ENCODE measurements at regions not wholly inside any gene's neighbourhood (a gene's known extent, or its start where the extent isn't known, plus 50 kb on each side); places are given as distances from the start of the nearest gene placed in this dataset.

- no peak overlapping the region for H3K27ac ChIP-seq (ENCODE audit: low read depth in 1 of 2, low read length in 1 of 2)
- H3K4me1 ChIP-seq (ENCODE audit: control insufficient read depth in 2 of 2, insufficient read depth in 2 of 2, low read length in 2 of 2): peaks cover 4 to 10% of the 10 kb centered on the region in 2 donors
- no peak overlapping the region for H3K4me3 ChIP-seq (ENCODE audit: low read length in 2 of 2)
- 97% methylated on average over 3 of the region's 3 CpGs for WGBS
- no peaks in the 10 kb centered on the region for H3K27me3 ChIP-seq (ENCODE audit: control insufficient read depth in 2 of 2, insufficient read depth in 1 of 2, low read length in 1 of 2)
- H3K36me3 ChIP-seq (ENCODE audit: control insufficient read depth in 2 of 2, insufficient read depth in 2 of 2, low read length in 1 of 2): no peaks in the 10 kb centered on the region
- H3K9me3 ChIP-seq (ENCODE audit: control insufficient read depth in 2 of 2, insufficient read depth in 1 of 2, low read length in 1 of 2): no peaks in the 10 kb centered on the region
- peak in 1 of 9 donors; percentile 12 for DNase-seq (ENCODE audit: low read depth in 6 of 9, low spot score in 9 of 9)
These were observed 253.5 kb downstream of the SHQ1 start for GRCh38 chr3:72594615-72595215.

- Histone ChIP-seq H3K27me3 (ENCODE audit: control insufficient read depth in 2 of 2, insufficient read depth in 1 of 2, low read length in 1 of 2) (no peaks in the 10 kb centered on the region), H3K36me3 (ENCODE audit: control insufficient read depth in 2 of 2, insufficient read depth in 2 of 2, low read length in 1 of 2) (no peaks in the 10 kb centered on the region), H3K4me1 (ENCODE audit: control insufficient read depth in 2 of 2, insufficient read depth in 2 of 2, low read length in 2 of 2) (peaks cover 4 to 10% of the 10 kb centered on the region in 2 donors), H3K27ac (ENCODE audit: low read depth in 1 of 2, low read length in 1 of 2) (no peak overlapping the region), H3K4me3 (ENCODE audit: low read length in 2 of 2) (no peak overlapping the region), H3K9me3 (ENCODE audit: control insufficient read depth in 2 of 2, insufficient read depth in 1 of 2, low read length in 1 of 2) (no peaks in the 10 kb centered on the region)
- peak in 1 of 9 donors; percentile 29 for DNase-seq (ENCODE audit: low read depth in 6 of 9, low spot score in 9 of 9)
- WGBS: 71% methylated on average over 5 of the region's 5 CpGs
These were observed 254.3 kb downstream of the SHQ1 start for GRCh38 chr3:72593881-72594397.

- Histone ChIP-seq H3K36me3 (ENCODE audit: control insufficient read depth in 2 of 2, insufficient read depth in 2 of 2, low read length in 1 of 2) (no peaks in the 10 kb centered on the region), H3K4me1 (ENCODE audit: control insufficient read depth in 2 of 2, insufficient read depth in 2 of 2, low read length in 2 of 2) (peaks cover 4 to 5% of the 10 kb centered on the region in 2 donors), H3K4me3 (ENCODE audit: low read length in 2 of 2) (no peak overlapping the region), H3K9me3 (ENCODE audit: control insufficient read depth in 2 of 2, insufficient read depth in 1 of 2, low read length in 1 of 2) (peaks cover 0 to 3% of the 10 kb centered on the region in 2 donors), H3K27ac (ENCODE audit: low read depth in 1 of 2, low read length in 1 of 2) (no peak overlapping the region), H3K27me3 (ENCODE audit: control insufficient read depth in 2 of 2, insufficient read depth in 1 of 2, low read length in 1 of 2) (no peaks in the 10 kb centered on the region)
- no peak for DNase-seq (ENCODE audit: low read depth in 6 of 9, low spot score in 9 of 9)
- WGBS: 96% methylated on average over 14 of the region's 14 CpGs
These were observed 256.5 kb downstream of the SHQ1 start for GRCh38 chr3:72591522-72592421.

- 95% methylated on average over 12 of the region's 12 CpGs for WGBS
- Histone ChIP-seq H3K4me3 (ENCODE audit: low read length in 2 of 2) (no peak overlapping the region), H3K27me3 (ENCODE audit: control insufficient read depth in 2 of 2, insufficient read depth in 1 of 2, low read length in 1 of 2) (no peaks in the 10 kb centered on the region), H3K4me1 (ENCODE audit: control insufficient read depth in 2 of 2, insufficient read depth in 2 of 2, low read length in 2 of 2) (peaks cover 4 to 5% of the 10 kb centered on the region in 2 donors), H3K9me3 (ENCODE audit: control insufficient read depth in 2 of 2, insufficient read depth in 1 of 2, low read length in 1 of 2) (peaks cover 0 to 3% of the 10 kb centered on the region in 2 donors), H3K27ac (ENCODE audit: low read depth in 1 of 2, low read length in 1 of 2) (no peak overlapping the region), H3K36me3 (ENCODE audit: control insufficient read depth in 2 of 2, insufficient read depth in 2 of 2, low read length in 1 of 2) (no peaks in the 10 kb centered on the region)
- no peak for DNase-seq (ENCODE audit: low read depth in 6 of 9, low spot score in 9 of 9)
These were observed 257.5 kb downstream of the SHQ1 start for GRCh38 chr3:72590732-72591221.

GRCh38 chr3:72587282-72587681 is 261.0 kb downstream of the SHQ1 start:
- WGBS: 98% methylated on average over 3 of the region's 3 CpGs
- peaks cover 0 to 3% of the 10 kb centered on the region in 2 donors for H3K9me3 ChIP-seq (ENCODE audit: control insufficient read depth in 2 of 2, insufficient read depth in 1 of 2, low read length in 1 of 2)

GRCh38 chr3:72586694-72587093 is 261.6 kb downstream of the SHQ1 start:
- 99% methylated on average over 7 of the region's 7 CpGs for WGBS
- no peak for DNase-seq (ENCODE audit: low read depth in 6 of 9, low spot score in 9 of 9)
- H3K4me3 ChIP-seq (ENCODE audit: low read length in 2 of 2): no peak overlapping the region

More at GRCh38 chr3:72587282-72587681, 261.0 kb downstream of the SHQ1 start:
- DNase-seq (ENCODE audit: low read depth in 6 of 9, low spot score in 9 of 9): no peak
- H3K4me1 ChIP-seq (ENCODE audit: control insufficient read depth in 2 of 2, insufficient read depth in 2 of 2, low read length in 2 of 2): no peaks in the 10 kb centered on the region
- H3K27me3 ChIP-seq (ENCODE audit: control insufficient read depth in 2 of 2, insufficient read depth in 1 of 2, low read length in 1 of 2): no peaks in the 10 kb centered on the region
- no peaks in the 10 kb centered on the region for H3K36me3 ChIP-seq (ENCODE audit: control insufficient read depth in 2 of 2, insufficient read depth in 2 of 2, low read length in 1 of 2)
- H3K27ac ChIP-seq (ENCODE audit: low read depth in 1 of 2, low read length in 1 of 2): no peak overlapping the region
- H3K4me3 ChIP-seq (ENCODE audit: low read length in 2 of 2): no peak overlapping the region

GRCh38 chr3:72585966-72586365 is 262.3 kb downstream of the SHQ1 start:
- no peak for DNase-seq (ENCODE audit: low read depth in 6 of 9, low spot score in 9 of 9)
- WGBS: 93% methylated on average over 4 of the region's 4 CpGs
- Histone ChIP-seq H3K4me3 (ENCODE audit: low read length in 2 of 2) (no peak overlapping the region), H3K36me3 (ENCODE audit: control insufficient read depth in 2 of 2, insufficient read depth in 2 of 2, low read length in 1 of 2) (no peaks in the 10 kb centered on the region), H3K9me3 (ENCODE audit: control insufficient read depth in 2 of 2, insufficient read depth in 1 of 2, low read length in 1 of 2) (peaks cover 0 to 3% of the 10 kb centered on the region in 2 donors), H3K27ac (ENCODE audit: low read depth in 1 of 2, low read length in 1 of 2) (no peak overlapping the region), H3K27me3 (ENCODE audit: control insufficient read depth in 2 of 2, insufficient read depth in 1 of 2, low read length in 1 of 2) (no peaks in the 10 kb centered on the region), H3K4me1 (ENCODE audit: control insufficient read depth in 2 of 2, insufficient read depth in 2 of 2, low read length in 2 of 2) (no peaks in the 10 kb centered on the region)

More at GRCh38 chr3:72586694-72587093, 261.6 kb downstream of the SHQ1 start:
- Histone ChIP-seq H3K9me3 (ENCODE audit: control insufficient read depth in 2 of 2, insufficient read depth in 1 of 2, low read length in 1 of 2) (peaks cover 0 to 3% of the 10 kb centered on the region in 2 donors), H3K27ac (ENCODE audit: low read depth in 1 of 2, low read length in 1 of 2) (no peak overlapping the region), H3K27me3 (ENCODE audit: control insufficient read depth in 2 of 2, insufficient read depth in 1 of 2, low read length in 1 of 2) (no peaks in the 10 kb centered on the region), H3K4me1 (ENCODE audit: control insufficient read depth in 2 of 2, insufficient read depth in 2 of 2, low read length in 2 of 2) (no peaks in the 10 kb centered on the region), H3K36me3 (ENCODE audit: control insufficient read depth in 2 of 2, insufficient read depth in 2 of 2, low read length in 1 of 2) (no peaks in the 10 kb centered on the region)

- H3K4me1 ChIP-seq (ENCODE audit: control insufficient read depth in 2 of 2, insufficient read depth in 2 of 2, low read length in 2 of 2): no peaks in the 10 kb centered on the region
- H3K27me3 ChIP-seq (ENCODE audit: control insufficient read depth in 2 of 2, insufficient read depth in 1 of 2, low read length in 1 of 2): no peaks in the 10 kb centered on the region
- WGBS: 97% methylated on average over 2 of the region's 2 CpGs
- H3K4me3 ChIP-seq (ENCODE audit: low read length in 2 of 2): no peak overlapping the region
- no peak overlapping the region for H3K27ac ChIP-seq (ENCODE audit: low read depth in 1 of 2, low read length in 1 of 2)
- no peak for DNase-seq (ENCODE audit: low read depth in 6 of 9, low spot score in 9 of 9)
- H3K9me3 ChIP-seq (ENCODE audit: control insufficient read depth in 2 of 2, insufficient read depth in 1 of 2, low read length in 1 of 2): peaks cover 0 to 3% of the 10 kb centered on the region in 2 donors
- H3K36me3 ChIP-seq (ENCODE audit: control insufficient read depth in 2 of 2, insufficient read depth in 2 of 2, low read length in 1 of 2): no peaks in the 10 kb centered on the region
These were observed 264.0 kb downstream of the SHQ1 start for GRCh38 chr3:72584262-72584661.

- peaks cover 0 to 3% of the 10 kb centered on the region in 2 donors for H3K9me3 ChIP-seq (ENCODE audit: control insufficient read depth in 2 of 2, insufficient read depth in 1 of 2, low read length in 1 of 2)
- H3K4me1 ChIP-seq (ENCODE audit: control insufficient read depth in 2 of 2, insufficient read depth in 2 of 2, low read length in 2 of 2): no peaks in the 10 kb centered on the region
- H3K4me3 ChIP-seq (ENCODE audit: low read length in 2 of 2): no peak overlapping the region
- H3K36me3 ChIP-seq (ENCODE audit: control insufficient read depth in 2 of 2, insufficient read depth in 2 of 2, low read length in 1 of 2): no peaks in the 10 kb centered on the region
- WGBS: 99% methylated on average over 7 of the region's 7 CpGs
- no peak overlapping the region for H3K27ac ChIP-seq (ENCODE audit: low read depth in 1 of 2, low read length in 1 of 2)
- no peaks in the 10 kb centered on the region for H3K27me3 ChIP-seq (ENCODE audit: control insufficient read depth in 2 of 2, insufficient read depth in 1 of 2, low read length in 1 of 2)
- no peak for DNase-seq (ENCODE audit: low read depth in 6 of 9, low spot score in 9 of 9)
These were observed 265.3 kb downstream of the SHQ1 start for GRCh38 chr3:72582963-72583362.

All from thymus (tissue), 11 donors.